Activated CD4-positive, alpha-beta T cell treated with anti-CD3 and anti-CD28 coated beads, Interleukin-10, Interleukin-2, amounts not matched to agents 100 ng/mL and 50 ng/mL, durations not matched to agents 16 hours and 8 hours (primary cell): ENCODE measurements at regions not wholly inside any gene's neighbourhood (a gene's known extent, or its start where the extent isn't known, plus 50 kb on each side); places are given as distances from the start of the nearest gene placed in this dataset.
A peak's percentile ranks its signal among the peaks of the same experiment; 100 is the strongest.
"Not testable (repeated sequence)": the region's sequence is repeated elsewhere in the genome, so short reads cannot be mapped to it uniquely, and the experiment has no call there.

ENCODE experiments used
- DNase-seq: peaks from one replicate; pipeline ENCODE4 v3.0.0-alpha.2; 2020

GRCh38 chr6:167208819-167209576 is 51.2 kb upstream of the GPR31 start:
- no peak for DNase-seq

- no peak for DNase-seq
These were observed 51.8 kb upstream of the GPR31 start for GRCh38 chr6:167209577-167209975.

GRCh38 chr6:167210375-167211294 is 52.9 kb upstream of the GPR31 start:
- DNase-seq = no peak

- DNase-seq = no peak
These were observed 53.5 kb upstream of the GPR31 start for GRCh38 chr6:167211295-167211648.

DNA sequence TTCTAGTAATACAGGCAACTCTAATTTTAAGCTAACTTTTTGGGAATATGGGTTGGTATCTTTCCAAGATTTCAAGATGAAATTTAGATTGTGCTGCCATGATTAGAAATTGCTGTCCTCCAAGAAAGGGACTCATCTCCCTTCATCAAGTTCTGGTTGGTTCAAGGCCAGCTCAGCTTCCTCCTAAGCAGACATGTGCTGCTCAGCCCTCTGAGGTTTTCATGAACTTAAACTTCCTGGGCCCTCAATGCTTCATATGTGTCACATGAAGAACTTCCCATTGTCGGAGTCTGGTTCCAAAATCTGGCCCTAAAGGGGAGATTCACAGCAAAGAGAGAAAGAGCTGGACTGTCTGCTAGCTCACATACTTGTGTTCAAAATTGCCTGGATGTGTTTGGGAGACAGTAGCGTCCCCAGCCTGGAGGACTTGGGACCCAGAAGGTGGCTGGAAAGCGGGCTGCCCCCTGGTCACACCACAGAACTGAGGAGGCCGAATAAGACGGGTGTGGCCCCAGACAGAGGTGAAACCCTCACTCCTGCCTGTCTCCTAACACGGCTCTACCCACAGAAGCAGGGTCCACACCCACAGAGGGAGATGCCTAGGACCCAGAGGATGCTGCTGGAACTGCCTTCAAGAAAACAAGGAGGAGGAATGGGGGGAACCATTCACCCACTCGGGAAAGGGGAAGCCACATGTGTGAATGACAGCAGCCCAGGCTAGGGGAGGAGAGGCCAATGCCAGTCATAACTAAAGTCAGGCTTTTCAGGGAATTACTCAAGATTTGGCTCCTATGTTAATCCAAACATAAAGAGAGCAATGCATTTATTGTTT is 54.3 kb upstream of the GPR31 start:
- no peak for DNase-seq

DNA sequence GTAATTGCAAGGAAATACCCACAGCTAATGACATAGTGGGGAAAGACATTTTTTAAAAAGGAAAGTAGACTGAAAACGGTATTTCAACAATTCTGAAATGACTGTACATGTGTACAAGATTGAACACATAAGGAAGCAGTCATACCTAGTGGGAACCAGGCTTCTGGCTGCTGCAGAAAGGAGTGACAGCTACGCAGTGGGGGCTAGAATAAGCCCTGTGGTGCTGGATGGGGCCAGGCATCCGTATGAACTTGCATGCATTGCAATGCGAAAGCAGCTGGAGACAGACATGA is 54.9 kb upstream of the GPR31 start:
- DNase-seq = peak; percentile 60

- DNase-seq = no peak
These were observed 56.4 kb upstream of the GPR31 start for GRCh38 chr6:167214206-167214605.

GRCh38 chr6:167215429-167216250 is 57.9 kb upstream of the GPR31 start:
- not testable (repeated sequence) for DNase-seq

GRCh38 chr6:167216390-167217050 is 58.7 kb upstream of the GPR31 start:
- DNase-seq = not testable (repeated sequence)

- not testable (repeated sequence) for DNase-seq
These were observed 59.3 kb upstream of the GPR31 start for GRCh38 chr6:167217073-167217472.

DNA sequence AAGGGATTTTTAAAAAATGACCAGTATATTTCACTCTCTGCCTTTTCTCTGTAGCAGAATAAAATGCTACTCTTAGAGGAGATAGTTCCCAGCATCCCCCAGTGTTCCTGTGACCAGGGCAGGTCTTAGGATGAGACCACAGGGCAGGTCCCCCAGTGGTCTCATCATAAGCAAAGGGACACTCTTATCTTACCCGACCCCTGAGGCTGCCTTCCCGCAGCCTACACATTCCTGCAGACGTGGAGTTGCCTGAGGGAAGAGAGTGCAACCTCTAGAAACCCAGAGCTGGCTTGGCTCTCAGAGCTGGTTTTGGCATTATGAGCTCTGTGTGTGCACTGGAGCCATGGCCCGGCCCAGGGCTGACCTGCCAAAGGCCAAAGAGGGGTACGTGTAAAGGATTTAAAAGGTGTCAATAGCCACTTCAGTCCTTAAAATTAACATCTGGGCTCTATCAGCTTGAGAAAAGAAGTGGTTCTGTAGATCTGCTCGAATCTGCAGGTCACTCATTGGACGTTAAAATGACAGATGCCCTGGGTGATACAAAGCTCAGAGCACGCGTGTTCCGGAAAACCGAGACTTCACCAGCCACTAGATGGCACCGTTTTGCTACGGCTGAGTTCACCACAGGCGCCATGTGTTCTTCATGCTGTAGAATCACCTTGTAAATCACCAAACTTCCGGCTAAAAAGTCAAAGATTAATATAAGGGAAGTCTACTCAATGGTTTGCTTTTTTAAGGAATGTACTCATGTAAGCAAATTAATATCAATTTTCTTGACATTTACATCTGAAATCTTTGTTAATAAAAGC is 60.4 kb upstream of the GPR31 start:
- DNase-seq = peak; percentile 38

GRCh38 chr6:167219079-167219478 is 61.3 kb upstream of the GPR31 start:
- DNase-seq = not testable (repeated sequence)

DNA sequence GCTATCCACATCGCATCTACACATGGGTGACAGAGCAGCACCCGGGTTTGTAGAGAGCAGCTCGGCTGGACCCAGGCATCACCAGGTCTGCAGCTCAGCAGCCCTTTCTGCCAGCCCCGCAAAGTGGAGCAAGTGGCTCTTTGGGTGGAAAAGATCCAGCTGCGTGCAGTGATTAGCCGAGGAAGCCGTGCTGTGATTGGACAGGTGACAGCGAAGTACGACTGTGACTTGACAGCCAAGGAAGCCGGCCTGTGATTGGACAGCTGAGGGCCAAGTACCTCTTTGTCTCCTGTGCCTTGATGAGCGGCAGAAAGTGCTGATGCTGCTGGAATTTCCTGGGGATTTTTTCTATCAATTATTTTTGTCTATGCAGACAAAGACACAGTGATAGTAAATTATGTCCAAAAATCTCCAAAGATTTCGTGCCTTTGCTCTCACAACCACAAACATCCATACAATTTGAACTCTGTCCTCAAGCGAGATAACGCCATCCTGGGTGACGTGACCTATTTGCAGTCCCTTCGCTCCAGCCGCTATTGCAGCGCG is 62.3 kb upstream of the GPR31 start:
- no peak for DNase-seq

- DNase-seq = no peak
These were observed 63.8 kb upstream of the GPR31 start for GRCh38 chr6:167221400-167222201.

DNA sequence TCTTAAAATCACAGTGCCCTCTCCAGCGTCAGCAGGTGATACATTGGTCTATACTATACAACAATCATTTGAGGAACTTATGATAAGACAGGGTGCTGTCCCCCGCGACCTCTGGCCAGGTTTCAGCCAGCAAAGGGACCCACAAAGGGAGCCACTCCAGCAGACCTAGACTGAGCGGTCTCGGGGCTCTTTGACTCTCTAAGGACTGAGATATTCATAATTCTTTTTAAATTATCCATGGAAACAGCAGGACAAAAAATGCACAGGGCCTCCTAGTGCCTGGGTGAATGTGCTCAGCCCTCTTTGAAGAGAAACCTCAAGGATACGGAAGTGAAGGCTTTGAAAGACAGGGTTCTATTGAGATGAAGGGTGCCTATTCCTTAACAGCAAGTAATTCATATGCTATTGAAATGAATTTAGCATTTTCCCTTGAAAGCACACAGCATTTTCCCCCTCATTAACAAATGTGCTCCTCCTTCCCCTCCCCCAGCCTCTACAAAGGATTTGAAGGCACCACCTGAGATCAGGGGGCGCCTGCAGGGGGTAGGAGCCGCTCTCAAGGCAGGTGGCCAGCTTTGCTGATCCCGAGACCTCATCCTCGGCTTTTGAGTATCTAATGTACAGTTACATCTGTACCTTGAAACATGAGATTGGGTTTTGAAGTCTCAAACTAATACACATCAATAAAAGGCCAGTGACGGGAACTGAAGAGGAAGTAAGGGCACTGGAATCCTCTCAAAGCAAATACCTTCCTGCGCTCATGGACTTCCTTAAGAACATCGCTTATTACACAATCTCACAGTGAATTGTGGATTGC is 65.3 kb upstream of the UNC93A start:
- DNase-seq = not testable (repeated sequence)

- DNase-seq = no peak
These were observed 64.8 kb upstream of the UNC93A start for GRCh38 chr6:167226383-167226685.

GRCh38 chr6:167226791-167227190 is 64.3 kb upstream of the UNC93A start:
- DNase-seq = no peak

GRCh38 chr6:167227984-167228383 is 63.1 kb upstream of the UNC93A start:
- DNase-seq = no peak

- DNase-seq = no peak
These were observed 61.5 kb upstream of the UNC93A start for GRCh38 chr6:167229586-167229985.
